ENCODE measurements at regions not wholly inside any gene's neighbourhood (a gene's known extent, or its start where the extent isn't known, plus 50 kb on each side); places are given as distances from the start of the nearest gene placed in this dataset.

- TF ChIP-seq CTCF (conservative IDR thresholded peaks at IDR 0.05; ENCODE audit: low read depth, low read length) (no peak), EZH2 (IDR thresholded peaks at IDR 0.05; ENCODE audit: borderline replicate concordance, low read depth, low read length, poor library complexity, severe bottlenecking) (no peak)
Observed at GRCh38 chr2:125564471-125564870, 1091.5 kb upstream of the GYPC start.
